SK-N-SH treated with all-trans-retinoic acid at 6 μM for 48 hours (cell line): ENCODE measurements at regions not wholly inside any gene's neighbourhood (a gene's known extent, or its start where the extent isn't known, plus 50 kb on each side); places are given as distances from the start of the nearest gene placed in this dataset.

Source experiments
- ATAC-seq: fragments of 200-7000 bp; cut with Tn5 transposase; 3 replicates; pipeline ENCODE4 v1.9.1; 2020; ENCODE audit warnings: mild to moderate bottlenecking, moderate library complexity
- ARNTL ChIP-seq: fragments of 450-650 bp; formaldehyde crosslinking; IDR thresholded peaks from 2 replicates; pipeline ENCODE4 v1.5.0; 2020; ENCODE audit warnings: low read depth, mild to moderate bottlenecking, moderate library complexity, borderline replicate concordance
- BACH2 ChIP-seq: fragments of 250-450 bp; sonication (Bioruptor Pico); IDR thresholded peaks from 2 replicates; pipeline ENCODE4 v1.9.0; 2021; ENCODE audit warnings: mild to moderate bottlenecking, borderline replicate concordance
- CSDC2 ChIP-seq: fragments of 250-450 bp; sonication (Bioruptor Pico); IDR thresholded peaks from 2 replicates; pipeline ENCODE4 v1.5.0; 2020; ENCODE audit warnings: mild to moderate bottlenecking, moderate library complexity
- ESRRG ChIP-seq: fragments of 250-450 bp; sonication (Bioruptor Pico); IDR thresholded peaks from 2 replicates; pipeline ENCODE4 v1.6.1; 2021; ENCODE audit warnings: mild to moderate bottlenecking
- GLIS3 ChIP-seq: fragments of 250-450 bp; sonication (Bioruptor Pico); IDR thresholded peaks from 2 replicates; pipeline ENCODE4 v1.5.0; 2020; ENCODE audit warnings: mild to moderate bottlenecking, moderate library complexity
- OSR1 ChIP-seq: fragments of 250-450 bp; sonication (Bioruptor Pico); IDR thresholded peaks from 2 replicates; pipeline ENCODE4 v1.8.0; 2022; ENCODE audit warnings: moderate library complexity, mild to moderate bottlenecking, inconsistent platforms
- RARB ChIP-seq: fragments of 250-450 bp; sonication (Bioruptor Pico); IDR thresholded peaks from 2 replicates; pipeline ENCODE4 v1.8.0; 2021; ENCODE audit warnings: mild to moderate bottlenecking, moderate library complexity
- TCF4 ChIP-seq: fragments of 250-450 bp; sonication (Bioruptor Pico); IDR thresholded peaks from 2 replicates; pipeline ENCODE4 v1.8.0; 2021; ENCODE audit warnings: mild to moderate bottlenecking, moderate library complexity, borderline replicate concordance
- TOX ChIP-seq: fragments of 250-450 bp; sonication (Bioruptor Pico); IDR thresholded peaks from 2 replicates; pipeline ENCODE4 v1.8.0; 2021; ENCODE audit warnings: mild to moderate bottlenecking, moderate library complexity, borderline replicate concordance
- ZC3H10 ChIP-seq: fragments of 250-450 bp; sonication (Bioruptor Pico); IDR thresholded peaks from 2 replicates; pipeline ENCODE4 v1.5.1; 2021; ENCODE audit warnings: mild to moderate bottlenecking, moderate library complexity
- ZFP3 ChIP-seq: fragments of 250-450 bp; sonication (Bioruptor Pico); IDR thresholded peaks from 2 replicates; pipeline ENCODE4 v1.5.0; 2020; ENCODE audit warnings: mild to moderate bottlenecking, moderate library complexity
- ZFP30 ChIP-seq: fragments of 450-650 bp; formaldehyde crosslinking; IDR thresholded peaks from 2 replicates; pipeline ENCODE4 v1.5.0; 2022; ENCODE audit warnings: mild to moderate bottlenecking, moderate library complexity
- ZNF565 ChIP-seq: fragments of 450-650 bp; formaldehyde crosslinking; conservative IDR thresholded peaks from 2 replicates; pipeline ENCODE4 v1.5.0; 2020; ENCODE audit warnings: low read depth, mild to moderate bottlenecking, moderate library complexity
- ZNF70 ChIP-seq: fragments of 450-650 bp; formaldehyde crosslinking; IDR thresholded peaks from 2 replicates; pipeline ENCODE4 v1.5.0; 2020; ENCODE audit warnings: mild to moderate bottlenecking, moderate library complexity
- ZNF8 ChIP-seq: fragments of 450-650 bp; formaldehyde crosslinking; IDR thresholded peaks from 2 replicates; pipeline ENCODE4 v1.5.0; 2020; ENCODE audit warnings: mild to moderate bottlenecking, moderate library complexity
- TF ChIP-seq, protein P1 (sequence below): fragments of 250-450 bp; sonication (Bioruptor Pico); IDR thresholded peaks from 2 replicates; pipeline ENCODE4 v1.5.1; 2020; ENCODE audit warnings: low read depth, mild to moderate bottlenecking, moderate library complexity
- TF ChIP-seq, protein P2 (sequence below): fragments of 250-450 bp; sonication (Bioruptor Pico); IDR thresholded peaks from 2 replicates; pipeline ENCODE4 v1.8.0; 2021; ENCODE audit warnings: low read depth, mild to moderate bottlenecking, moderate library complexity, borderline replicate concordance
- TF ChIP-seq, protein P3 (sequence below): fragments of 250-450 bp; sonication (Bioruptor Pico); IDR thresholded peaks from 2 replicates; pipeline ENCODE4 v1.8.0; 2020; ENCODE audit warnings: mild to moderate bottlenecking, moderate library complexity, borderline replicate concordance
- TF ChIP-seq, protein P4 (sequence below): fragments of 250-450 bp; sonication (Bioruptor Pico); IDR thresholded peaks from 2 replicates; pipeline ENCODE4 v1.5.0; 2020; ENCODE audit warnings: mild to moderate bottlenecking, moderate library complexity
- TF ChIP-seq, protein P5 (sequence below): fragments of 250-450 bp; sonication (Bioruptor Pico); IDR thresholded peaks from 2 replicates; pipeline ENCODE4 v1.5.1; 2021; ENCODE audit warnings: mild to moderate bottlenecking, moderate library complexity

DNA sequence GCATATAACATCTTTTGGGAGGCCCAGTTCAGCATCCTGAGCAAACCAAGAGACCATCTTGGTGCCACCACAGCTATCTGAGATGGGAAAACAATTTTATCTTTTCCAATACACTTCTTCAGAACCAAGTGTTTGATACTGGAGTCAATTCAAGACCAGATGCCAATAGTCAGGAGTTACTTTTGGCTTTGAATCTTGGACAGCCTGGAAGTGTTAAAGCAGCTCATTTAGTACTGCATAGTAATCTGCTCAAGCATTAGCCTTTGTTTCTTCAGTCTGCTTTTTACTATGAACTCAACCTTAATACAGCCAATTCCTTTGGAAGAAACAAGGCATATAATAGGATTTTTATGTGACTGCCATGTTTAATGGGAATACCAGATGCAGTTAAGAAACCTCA lies 81.9 kb upstream of the TSPAN8 start (continued):
- TF ChIP-seq, protein P1, sequence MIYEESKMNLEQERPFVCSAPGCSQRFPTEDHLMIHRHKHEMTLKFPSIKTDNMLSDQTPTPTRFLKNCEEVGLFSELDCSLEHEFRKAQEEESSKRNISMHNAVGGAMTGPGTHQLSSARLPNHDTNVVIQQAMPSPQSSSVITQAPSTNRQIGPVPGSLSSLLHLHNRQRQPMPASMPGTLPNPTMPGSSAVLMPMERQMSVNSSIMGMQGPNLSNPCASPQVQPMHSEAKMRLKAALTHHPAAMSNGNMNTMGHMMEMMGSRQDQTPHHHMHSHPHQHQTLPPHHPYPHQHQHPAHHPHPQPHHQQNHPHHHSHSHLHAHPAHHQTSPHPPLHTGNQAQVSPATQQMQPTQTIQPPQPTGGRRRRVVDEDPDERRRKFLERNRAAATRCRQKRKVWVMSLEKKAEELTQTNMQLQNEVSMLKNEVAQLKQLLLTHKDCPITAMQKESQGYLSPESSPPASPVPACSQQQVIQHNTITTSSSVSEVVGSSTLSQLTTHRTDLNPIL, result no peak
- TF ChIP-seq ZFP30 (no peak), ZNF8 (no peak), OSR1 (CRISPR knock-in tag) (no peak), ZC3H10 (no peak), CSDC2 (no peak), BACH2 (no peak), ARNTL (CRISPR knock-in tag) (no peak), TOX (CRISPR knock-in tag) (no peak)

DNA sequence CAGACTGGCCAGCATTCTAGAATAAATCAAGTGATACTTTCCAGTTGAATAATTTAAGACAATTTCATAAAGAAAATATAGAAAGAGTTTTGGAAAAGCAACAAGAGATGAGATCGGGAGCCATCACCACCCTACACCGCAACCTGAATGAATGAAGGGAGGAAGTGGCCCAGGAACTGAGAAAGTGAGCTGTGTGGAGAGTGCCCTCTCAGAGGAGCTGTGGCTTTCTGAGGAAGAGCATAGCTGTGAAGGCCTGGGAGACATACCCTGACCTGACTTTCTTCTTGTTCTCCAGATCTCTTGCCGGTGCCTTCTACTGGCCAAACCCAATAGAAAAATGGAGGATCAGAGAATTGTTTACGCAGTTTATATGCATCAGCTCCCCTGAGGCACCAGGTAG lies 79.3 kb upstream of the TSPAN8 start:
- ATAC-seq, result no peak
- TF ChIP-seq, protein P2, sequence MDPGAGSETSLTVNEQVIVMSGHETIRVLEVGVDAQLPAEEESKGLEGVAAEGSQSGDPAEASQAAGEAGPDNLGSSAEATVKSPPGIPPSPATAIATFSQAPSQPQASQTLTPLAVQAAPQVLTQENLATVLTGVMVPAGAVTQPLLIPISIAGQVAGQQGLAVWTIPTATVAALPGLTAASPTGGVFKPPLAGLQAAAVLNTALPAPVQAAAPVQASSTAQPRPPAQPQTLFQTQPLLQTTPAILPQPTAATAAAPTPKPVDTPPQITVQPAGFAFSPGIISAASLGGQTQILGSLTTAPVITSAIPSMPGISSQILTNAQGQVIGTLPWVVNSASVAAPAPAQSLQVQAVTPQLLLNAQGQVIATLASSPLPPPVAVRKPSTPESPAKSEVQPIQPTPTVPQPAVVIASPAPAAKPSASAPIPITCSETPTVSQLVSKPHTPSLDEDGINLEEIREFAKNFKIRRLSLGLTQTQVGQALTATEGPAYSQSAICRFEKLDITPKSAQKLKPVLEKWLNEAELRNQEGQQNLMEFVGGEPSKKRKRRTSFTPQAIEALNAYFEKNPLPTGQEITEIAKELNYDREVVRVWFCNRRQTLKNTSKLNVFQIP (CRISPR knock-in tag), result no peak
- TF ChIP-seq, protein P3, sequence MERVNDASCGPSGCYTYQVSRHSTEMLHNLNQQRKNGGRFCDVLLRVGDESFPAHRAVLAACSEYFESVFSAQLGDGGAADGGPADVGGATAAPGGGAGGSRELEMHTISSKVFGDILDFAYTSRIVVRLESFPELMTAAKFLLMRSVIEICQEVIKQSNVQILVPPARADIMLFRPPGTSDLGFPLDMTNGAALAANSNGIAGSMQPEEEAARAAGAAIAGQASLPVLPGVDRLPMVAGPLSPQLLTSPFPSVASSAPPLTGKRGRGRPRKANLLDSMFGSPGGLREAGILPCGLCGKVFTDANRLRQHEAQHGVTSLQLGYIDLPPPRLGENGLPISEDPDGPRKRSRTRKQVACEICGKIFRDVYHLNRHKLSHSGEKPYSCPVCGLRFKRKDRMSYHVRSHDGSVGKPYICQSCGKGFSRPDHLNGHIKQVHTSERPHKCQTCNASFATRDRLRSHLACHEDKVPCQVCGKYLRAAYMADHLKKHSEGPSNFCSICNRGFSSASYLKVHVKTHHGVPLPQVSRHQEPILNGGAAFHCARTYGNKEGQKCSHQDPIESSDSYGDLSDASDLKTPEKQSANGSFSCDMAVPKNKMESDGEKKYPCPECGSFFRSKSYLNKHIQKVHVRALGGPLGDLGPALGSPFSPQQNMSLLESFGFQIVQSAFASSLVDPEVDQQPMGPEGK (CRISPR knock-in tag), result no peak
- TF ChIP-seq ZNF8, result no peak
- no peak for TF ChIP-seq OSR1 (CRISPR knock-in tag)
- TF ChIP-seq ZFP3 (CRISPR knock-in tag), result no peak
- TF ChIP-seq, protein P1, result no peak

DNA sequence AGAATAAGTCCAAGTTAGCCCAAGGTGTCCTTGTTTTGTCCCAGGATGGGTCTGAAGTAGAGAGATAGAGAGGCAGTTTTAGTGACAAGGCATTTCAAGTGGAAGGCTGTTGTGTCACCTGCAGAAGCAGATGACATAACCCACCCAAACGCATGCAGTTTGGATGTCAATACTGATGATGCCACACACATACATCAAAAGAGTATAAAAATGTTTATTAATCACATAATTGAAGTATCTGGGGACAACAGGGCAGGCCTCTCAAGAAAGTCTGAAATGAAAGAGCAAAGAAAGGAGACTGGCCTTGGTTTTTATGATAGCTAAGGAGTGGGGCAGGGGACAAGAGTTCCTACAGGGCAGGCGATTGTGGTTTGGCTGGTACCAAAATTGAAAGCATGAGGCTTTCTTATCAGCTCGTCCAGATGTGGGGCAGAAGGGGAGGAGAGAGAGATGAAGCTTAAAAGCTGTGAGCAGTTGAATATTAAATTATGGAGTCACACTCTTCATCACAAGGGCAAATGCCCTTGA lies 78.4 kb upstream of the TSPAN8 start:
- TF ChIP-seq ZNF565 (CRISPR knock-in tag), result no peak
- TF ChIP-seq ESRRG (CRISPR knock-in tag), result no peak
- TF ChIP-seq ZFP3 (CRISPR knock-in tag), result no peak
- no peak for TF ChIP-seq TCF4
- TF ChIP-seq ZC3H10, result no peak
- TF ChIP-seq TOX (CRISPR knock-in tag), result no peak
- TF ChIP-seq ZNF8, result no peak
- no peak for TF ChIP-seq BACH2
- TF ChIP-seq OSR1 (CRISPR knock-in tag), result no peak
- TF ChIP-seq, protein P4, sequence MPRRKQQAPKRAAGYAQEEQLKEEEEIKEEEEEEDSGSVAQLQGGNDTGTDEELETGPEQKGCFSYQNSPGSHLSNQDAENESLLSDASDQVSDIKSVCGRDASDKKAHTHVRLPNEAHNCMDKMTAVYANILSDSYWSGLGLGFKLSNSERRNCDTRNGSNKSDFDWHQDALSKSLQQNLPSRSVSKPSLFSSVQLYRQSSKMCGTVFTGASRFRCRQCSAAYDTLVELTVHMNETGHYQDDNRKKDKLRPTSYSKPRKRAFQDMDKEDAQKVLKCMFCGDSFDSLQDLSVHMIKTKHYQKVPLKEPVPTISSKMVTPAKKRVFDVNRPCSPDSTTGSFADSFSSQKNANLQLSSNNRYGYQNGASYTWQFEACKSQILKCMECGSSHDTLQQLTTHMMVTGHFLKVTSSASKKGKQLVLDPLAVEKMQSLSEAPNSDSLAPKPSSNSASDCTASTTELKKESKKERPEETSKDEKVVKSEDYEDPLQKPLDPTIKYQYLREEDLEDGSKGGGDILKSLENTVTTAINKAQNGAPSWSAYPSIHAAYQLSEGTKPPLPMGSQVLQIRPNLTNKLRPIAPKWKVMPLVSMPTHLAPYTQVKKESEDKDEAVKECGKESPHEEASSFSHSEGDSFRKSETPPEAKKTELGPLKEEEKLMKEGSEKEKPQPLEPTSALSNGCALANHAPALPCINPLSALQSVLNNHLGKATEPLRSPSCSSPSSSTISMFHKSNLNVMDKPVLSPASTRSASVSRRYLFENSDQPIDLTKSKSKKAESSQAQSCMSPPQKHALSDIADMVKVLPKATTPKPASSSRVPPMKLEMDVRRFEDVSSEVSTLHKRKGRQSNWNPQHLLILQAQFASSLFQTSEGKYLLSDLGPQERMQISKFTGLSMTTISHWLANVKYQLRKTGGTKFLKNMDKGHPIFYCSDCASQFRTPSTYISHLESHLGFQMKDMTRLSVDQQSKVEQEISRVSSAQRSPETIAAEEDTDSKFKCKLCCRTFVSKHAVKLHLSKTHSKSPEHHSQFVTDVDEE (CRISPR knock-in tag), result no peak
- TF ChIP-seq, protein P5, sequence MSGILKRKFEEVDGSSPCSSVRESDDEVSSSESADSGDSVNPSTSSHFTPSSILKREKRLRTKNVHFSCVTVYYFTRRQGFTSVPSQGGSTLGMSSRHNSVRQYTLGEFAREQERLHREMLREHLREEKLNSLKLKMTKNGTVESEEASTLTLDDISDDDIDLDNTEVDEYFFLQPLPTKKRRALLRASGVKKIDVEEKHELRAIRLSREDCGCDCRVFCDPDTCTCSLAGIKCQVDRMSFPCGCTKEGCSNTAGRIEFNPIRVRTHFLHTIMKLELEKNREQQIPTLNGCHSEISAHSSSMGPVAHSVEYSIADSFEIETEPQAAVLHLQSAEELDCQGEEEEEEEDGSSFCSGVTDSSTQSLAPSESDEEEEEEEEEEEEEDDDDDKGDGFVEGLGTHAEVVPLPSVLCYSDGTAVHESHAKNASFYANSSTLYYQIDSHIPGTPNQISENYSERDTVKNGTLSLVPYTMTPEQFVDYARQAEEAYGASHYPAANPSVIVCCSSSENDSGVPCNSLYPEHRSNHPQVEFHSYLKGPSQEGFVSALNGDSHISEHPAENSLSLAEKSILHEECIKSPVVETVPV (CRISPR knock-in tag), result no peak
- TF ChIP-seq ARNTL (CRISPR knock-in tag), result no peak
- TF ChIP-seq, protein P2 (CRISPR knock-in tag), result no peak
- TF ChIP-seq ZNF70 (CRISPR knock-in tag), result no peak
- TF ChIP-seq GLIS3, result no peak
- no peak for TF ChIP-seq RARB (CRISPR knock-in tag)
- no peak for ATAC-seq
